ENCODE measurements at regions not wholly inside any gene's neighbourhood (a gene's known extent, or its start where the extent isn't known, plus 50 kb on each side); places are given as distances from the start of the nearest gene placed in this dataset.
A peak's percentile ranks its signal among the peaks of the same experiment; 100 is the strongest.

DNA sequence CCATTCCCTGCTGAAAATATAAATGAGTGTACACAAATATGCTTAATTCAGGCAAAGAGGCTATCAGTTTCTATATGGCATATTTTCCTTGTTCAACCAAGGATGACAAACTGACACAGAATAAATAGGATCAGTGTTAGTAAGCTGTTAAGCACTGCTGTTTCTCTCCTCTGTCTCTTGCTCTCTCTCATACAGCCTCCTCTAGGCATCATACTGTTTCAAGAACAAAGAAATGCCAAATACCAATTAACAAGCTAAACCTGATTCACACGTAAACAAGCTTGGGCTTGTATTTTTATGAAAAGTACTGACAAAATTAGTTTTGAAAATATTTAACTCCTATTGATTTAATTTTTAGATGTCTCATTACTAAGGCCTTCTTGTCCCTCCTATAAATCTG, 1027.2 kb upstream of the ACVR2A start:
- Mint-ChIP-seq H3K36me3 (ENCODE audit: insufficient read depth in 1 of 3, low read depth in 3 of 3) (peaks cover 6 to 13% (median 8%) of the 10 kb centered on the region in 3 experiments; a peak in 5 of 7 replicates), H3K27me3 (ENCODE audit: low read depth) (no peaks in the 10 kb centered on the region), H3K4me1 (peaks cover 22 to 25% of the 10 kb centered on the region in 2 experiments), H3K9me3 (peaks cover 9 to 12% of the 10 kb centered on the region in 2 experiments), H3K27ac (peak overlapping the region in 2 of 3 experiments; percentile 32 to 57; a peak in 3 of 7 replicates), H3K4me3 (no peak overlapping the region)
- no peak overlapping the region for H4K5ac ChIP-seq (ENCODE audit: insufficient read length, low read depth, low read length)
- H2AFZ ChIP-seq (ENCODE audit: low read length) = no peak overlapping the region
- no peak overlapping the region for H2BK20ac ChIP-seq (ENCODE audit: low read depth, low read length, poor library complexity, severe bottlenecking)
- no peak overlapping the region for H3K27ac ChIP-seq (ENCODE audit: insufficient read length, low read depth, low read length)
- no peak overlapping the region for H3K14ac ChIP-seq (ENCODE audit: insufficient read depth, low read length)
- H2AK5ac ChIP-seq (ENCODE audit: insufficient read length, low read length) = no peak overlapping the region
- no peak overlapping the region for H4K8ac ChIP-seq (replicated peaks; ENCODE audit: insufficient read length, low read depth, low read length)
- no peaks in the 10 kb centered on the region for H3K4me1 ChIP-seq (ENCODE audit: insufficient read depth, low read length)
- TF ChIP-seq, protein P1, sequence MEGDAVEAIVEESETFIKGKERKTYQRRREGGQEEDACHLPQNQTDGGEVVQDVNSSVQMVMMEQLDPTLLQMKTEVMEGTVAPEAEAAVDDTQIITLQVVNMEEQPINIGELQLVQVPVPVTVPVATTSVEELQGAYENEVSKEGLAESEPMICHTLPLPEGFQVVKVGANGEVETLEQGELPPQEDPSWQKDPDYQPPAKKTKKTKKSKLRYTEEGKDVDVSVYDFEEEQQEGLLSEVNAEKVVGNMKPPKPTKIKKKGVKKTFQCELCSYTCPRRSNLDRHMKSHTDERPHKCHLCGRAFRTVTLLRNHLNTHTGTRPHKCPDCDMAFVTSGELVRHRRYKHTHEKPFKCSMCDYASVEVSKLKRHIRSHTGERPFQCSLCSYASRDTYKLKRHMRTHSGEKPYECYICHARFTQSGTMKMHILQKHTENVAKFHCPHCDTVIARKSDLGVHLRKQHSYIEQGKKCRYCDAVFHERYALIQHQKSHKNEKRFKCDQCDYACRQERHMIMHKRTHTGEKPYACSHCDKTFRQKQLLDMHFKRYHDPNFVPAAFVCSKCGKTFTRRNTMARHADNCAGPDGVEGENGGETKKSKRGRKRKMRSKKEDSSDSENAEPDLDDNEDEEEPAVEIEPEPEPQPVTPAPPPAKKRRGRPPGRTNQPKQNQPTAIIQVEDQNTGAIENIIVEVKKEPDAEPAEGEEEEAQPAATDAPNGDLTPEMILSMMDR (conservative IDR thresholded peaks at IDR 0.05) = no peak
- no peak overlapping the region for H3K56ac ChIP-seq (ENCODE audit: insufficient read length, low read depth, low read length)
- H3K79me1 ChIP-seq (ENCODE audit: insufficient read depth, low read depth, low read length, poor library complexity, severe bottlenecking) = no peaks in the 10 kb centered on the region
- no peak overlapping the region for H3K9ac ChIP-seq (ENCODE audit: extremely low read depth, insufficient read length, low read length)
- no peak overlapping the region for H3K4me2 ChIP-seq (ENCODE audit: insufficient read depth, insufficient read length, low read length)
- no peak overlapping the region for H3K4ac ChIP-seq (ENCODE audit: low read depth, low read length)
- no peak overlapping the region for H3K23ac ChIP-seq (ENCODE audit: insufficient read length, low read depth, low read length)
- no peaks in the 10 kb centered on the region for H4K20me1 ChIP-seq (ENCODE audit: control insufficient read depth, insufficient read depth, insufficient read length)
- no peak overlapping the region for H2BK5ac ChIP-seq (ENCODE audit: insufficient read length, low read length)
- no peak overlapping the region for H2BK12ac ChIP-seq (ENCODE audit: insufficient read length, low read depth, low read length)
- H3K9me3 ChIP-seq (ENCODE audit: control insufficient read depth, low read depth, low read length) = no peaks in the 10 kb centered on the region
- no peak overlapping the region for H3K18ac ChIP-seq (ENCODE audit: insufficient read length, low read depth, low read length)
- H3K23me2 ChIP-seq (ENCODE audit: insufficient read length, low read depth, low read length, poor library complexity, severe bottlenecking) = no peaks in the 10 kb centered on the region
- WGBS (ENCODE audit: extremely low coverage, insufficient read length, low lambda C conversion rate) = no CpG with 5 or more reads among the region's 1 CpG
- H3T11ph ChIP-seq (ENCODE audit: low read length) = no peak overlapping the region
- H4K91ac ChIP-seq (ENCODE audit: insufficient read length, low read depth, low read length) = no peak overlapping the region
- H3K27me3 ChIP-seq (ENCODE audit: insufficient read depth, low read length) = no peaks in the 10 kb centered on the region
- DNase-seq = no peak
- H2BK120ac ChIP-seq (ENCODE audit: low read depth, low read length, poor library complexity, severe bottlenecking) = no peak overlapping the region
- no peak overlapping the region for H2BK15ac ChIP-seq (ENCODE audit: low read depth, low read length)
- no peaks in the 10 kb centered on the region for H3K79me2 ChIP-seq (ENCODE audit: insufficient read depth, low read length)
